ENCODE measurements at regions not wholly inside any gene's neighbourhood (a gene's known extent, or its start where the extent isn't known, plus 50 kb on each side); places are given as distances from the start of the nearest gene placed in this dataset.

- H3K9me2 ChIP-seq (ENCODE audit: low read depth, low read length), result no peaks in the 10 kb centered on the region; the same call in 1 of the 2 replicates
- TF ChIP-seq CTCF (IDR thresholded peaks at IDR 0.05; ENCODE audit: low read length) (no peak), EZH2 (IDR thresholded peaks at IDR 0.05; ENCODE audit: borderline replicate concordance, low read length) (no peak)
- H4K20me1 ChIP-seq (ENCODE audit: insufficient read depth, low read length), result no peaks in the 10 kb centered on the region
- H3K4me2 ChIP-seq (ENCODE audit: low read length), result no peak overlapping the region
- H2AFZ ChIP-seq (ENCODE audit: low read length), result no peak overlapping the region
- no peaks in the 10 kb centered on the region for H3K4me1 ChIP-seq (ENCODE audit: insufficient read depth, low read length, severe bottlenecking)
- H3K9me3 ChIP-seq (ENCODE audit: low read length), result no peaks in the 10 kb centered on the region
- H3K9ac ChIP-seq (ENCODE audit: low read length), result no peak overlapping the region
- no peaks in the 10 kb centered on the region for H3K36me3 ChIP-seq (ENCODE audit: insufficient read depth, low read length)
- H3K4me3 ChIP-seq (ENCODE audit: low read depth, low read length, poor library complexity, severe bottlenecking), result no peak overlapping the region
- no peaks in the 10 kb centered on the region for H3K79me2 ChIP-seq (ENCODE audit: insufficient read depth, low read length)
- H3K27me3 ChIP-seq (ENCODE audit: insufficient read depth, low read length), result no peaks in the 10 kb centered on the region
- H3K27ac ChIP-seq (ENCODE audit: low read depth, low read length, poor library complexity, severe bottlenecking), result no peak overlapping the region
- no peaks in the 10 kb centered on the region for H3F3A ChIP-seq (ENCODE audit: insufficient read depth, low read length)
Measured at GRCh38 chr1:199405634-199406196, 621.8 kb upstream of the NR5A2 start.

GRCh38 chr1:199410462-199410861, 617.0 kb upstream of the NR5A2 start:
- Histone ChIP-seq H4K20me1 (ENCODE audit: insufficient read depth, low read length) (no peaks in the 10 kb centered on the region), H3K9ac (ENCODE audit: low read length) (no peak overlapping the region), H3F3A (ENCODE audit: insufficient read depth, low read length) (no peaks in the 10 kb centered on the region), H3K4me3 (ENCODE audit: low read depth, low read length, poor library complexity, severe bottlenecking) (no peak overlapping the region), H3K9me2 (ENCODE audit: low read depth, low read length) (no peaks in the 10 kb centered on the region), H2AFZ (ENCODE audit: low read length) (no peak overlapping the region), H3K27ac (ENCODE audit: low read depth, low read length, poor library complexity, severe bottlenecking) (no peak overlapping the region), H3K9me3 (ENCODE audit: low read length) (no peaks in the 10 kb centered on the region), H3K4me1 (ENCODE audit: insufficient read depth, low read length, severe bottlenecking) (no peaks in the 10 kb centered on the region), H3K27me3 (ENCODE audit: insufficient read depth, low read length) (no peaks in the 10 kb centered on the region), H3K4me2 (ENCODE audit: low read length) (no peak overlapping the region), H3K79me2 (ENCODE audit: insufficient read depth, low read length) (no peaks in the 10 kb centered on the region), H3K36me3 (ENCODE audit: insufficient read depth, low read length) (no peaks in the 10 kb centered on the region)
- TF ChIP-seq CTCF (IDR thresholded peaks at IDR 0.05; ENCODE audit: low read length), result no peak
- TF ChIP-seq EZH2 (IDR thresholded peaks at IDR 0.05; ENCODE audit: borderline replicate concordance, low read length), result no peak

- Histone ChIP-seq H3K9me2 (ENCODE audit: low read depth, low read length) (no peaks in the 10 kb centered on the region), H3K79me2 (ENCODE audit: insufficient read depth, low read length) (no peaks in the 10 kb centered on the region), H3K4me1 (ENCODE audit: insufficient read depth, low read length, severe bottlenecking) (no peaks in the 10 kb centered on the region), H3K27me3 (ENCODE audit: insufficient read depth, low read length) (no peaks in the 10 kb centered on the region), H3K4me3 (ENCODE audit: low read depth, low read length, poor library complexity, severe bottlenecking) (no peak overlapping the region), H4K20me1 (ENCODE audit: insufficient read depth, low read length) (no peaks in the 10 kb centered on the region), H3F3A (ENCODE audit: insufficient read depth, low read length) (no peaks in the 10 kb centered on the region), H3K9ac (ENCODE audit: low read length) (no peak overlapping the region), H3K9me3 (ENCODE audit: low read length) (no peaks in the 10 kb centered on the region), H3K27ac (ENCODE audit: low read depth, low read length, poor library complexity, severe bottlenecking) (no peak overlapping the region), H3K4me2 (ENCODE audit: low read length) (no peak overlapping the region), H3K36me3 (ENCODE audit: insufficient read depth, low read length) (no peaks in the 10 kb centered on the region), H2AFZ (ENCODE audit: low read length) (no peak overlapping the region)
- TF ChIP-seq CTCF (IDR thresholded peaks at IDR 0.05; ENCODE audit: low read length) (no peak), EZH2 (IDR thresholded peaks at IDR 0.05; ENCODE audit: borderline replicate concordance, low read length) (no peak)
Measured at GRCh38 chr1:199411506-199411905, 616.0 kb upstream of the NR5A2 start.

Measured in OCI-LY1 (cell line).